GM18511 (cell line): ENCODE measurements at regions not wholly inside any gene's neighbourhood (a gene's known extent, or its start where the extent isn't known, plus 50 kb on each side); places are given as distances from the start of the nearest gene placed in this dataset.
"Not testable (repeated sequence)": the region's sequence is repeated elsewhere in the genome, so short reads cannot be mapped to it uniquely, and the experiment has no call there.

Source experiments
- ATAC-seq: cut with Tn5 transposase; IDR thresholded peaks from one replicate; pipeline ENCODE4 v1.9.1; 2021; ENCODE audit warnings: mild to moderate bottlenecking, moderate library complexity; ENCODE audit not compliant: unreplicated experiment

DNA sequence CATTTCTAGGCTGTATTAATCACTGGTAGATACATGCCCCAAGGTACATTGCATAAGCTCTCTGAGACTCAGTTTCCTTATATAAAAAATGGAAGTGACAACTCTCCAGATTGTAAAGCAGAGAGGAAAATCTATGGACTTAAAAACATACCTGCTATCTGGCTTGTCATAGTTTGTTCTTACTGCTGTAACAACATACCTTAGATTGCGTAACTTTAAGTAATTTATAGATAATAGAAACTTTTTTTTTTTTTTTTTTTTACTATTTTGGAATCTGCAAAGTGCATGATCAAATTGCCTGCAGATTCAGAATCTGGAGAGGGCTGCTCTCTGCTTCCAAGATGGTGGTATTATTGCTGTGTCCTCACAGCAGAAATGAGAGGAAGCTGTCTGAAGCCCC lies 827.7 kb upstream of the BRINP3 start:
- no peak for ATAC-seq

- ATAC-seq, result no peak
These were observed 829.3 kb upstream of the BRINP3 start for GRCh38 chr1:191306916-191307315.

GRCh38 chr1:191320062-191320461 lies 838.2 kb upstream of the RGS18 start:
- no peak for ATAC-seq

GRCh38 chr1:191327868-191328267 lies 830.4 kb upstream of the RGS18 start:
- ATAC-seq, result no peak

- ATAC-seq, result no peak
These were observed 814.4 kb upstream of the RGS18 start for GRCh38 chr1:191343816-191344215.

DNA sequence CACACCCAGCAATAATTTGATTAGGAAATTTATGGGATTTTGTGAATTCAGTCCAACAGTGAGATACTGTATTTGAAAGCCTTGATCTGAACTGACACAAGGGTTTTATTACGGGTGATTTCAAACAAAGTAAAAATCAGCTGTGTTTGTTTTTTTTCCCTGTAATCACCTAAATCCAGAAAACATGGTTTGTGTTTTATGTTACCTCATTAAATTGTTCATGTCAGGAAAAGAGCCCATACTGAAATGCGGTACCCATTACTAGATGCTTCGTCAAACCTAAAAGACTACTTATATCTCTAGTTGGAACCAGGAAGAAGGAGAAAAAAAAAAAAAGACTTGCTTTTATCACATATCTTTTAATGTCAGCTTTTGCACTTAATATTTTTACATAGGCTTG lies 811.9 kb upstream of the RGS18 start:
- ATAC-seq, result no peak

DNA sequence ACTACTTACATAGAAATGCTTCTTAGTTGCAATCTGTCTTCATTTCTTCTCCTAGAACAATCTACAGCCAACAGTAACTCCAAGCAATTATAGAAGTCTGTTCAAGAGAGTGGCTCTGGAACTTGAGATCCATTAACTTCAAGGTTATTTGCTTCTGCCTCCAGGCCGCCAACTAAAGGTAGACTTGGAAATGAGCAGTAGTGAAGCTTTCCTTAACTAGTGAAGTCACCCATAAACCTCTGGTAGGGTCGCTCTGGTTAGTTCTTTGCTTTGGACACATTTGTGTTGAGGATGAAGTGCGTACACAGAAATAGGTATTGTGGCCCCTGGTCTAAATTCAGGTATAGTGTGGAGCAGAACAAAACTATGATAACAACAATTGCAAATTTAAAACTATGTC lies 809.9 kb upstream of the RGS18 start:
- ATAC-seq, result no peak

DNA sequence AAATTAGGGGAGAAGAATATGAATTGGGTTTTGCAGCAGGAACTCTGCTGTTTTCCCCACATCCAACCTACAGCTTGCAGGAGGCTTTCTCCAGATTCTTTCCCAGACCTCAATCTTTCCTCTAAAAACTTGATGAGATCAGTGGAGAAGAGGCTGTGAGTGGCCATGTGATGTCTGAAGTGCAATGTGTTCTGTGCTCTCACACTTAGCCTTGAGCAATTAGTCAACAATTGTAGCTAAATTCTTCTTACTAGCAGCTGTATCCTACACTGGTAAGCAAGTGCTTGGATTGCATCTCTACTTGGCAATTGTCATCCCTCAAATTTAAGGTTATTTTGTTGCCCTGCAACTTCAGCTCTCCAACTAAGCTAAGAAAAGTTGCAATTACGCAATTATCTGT lies 807.3 kb upstream of the RGS18 start:
- no peak for ATAC-seq

DNA sequence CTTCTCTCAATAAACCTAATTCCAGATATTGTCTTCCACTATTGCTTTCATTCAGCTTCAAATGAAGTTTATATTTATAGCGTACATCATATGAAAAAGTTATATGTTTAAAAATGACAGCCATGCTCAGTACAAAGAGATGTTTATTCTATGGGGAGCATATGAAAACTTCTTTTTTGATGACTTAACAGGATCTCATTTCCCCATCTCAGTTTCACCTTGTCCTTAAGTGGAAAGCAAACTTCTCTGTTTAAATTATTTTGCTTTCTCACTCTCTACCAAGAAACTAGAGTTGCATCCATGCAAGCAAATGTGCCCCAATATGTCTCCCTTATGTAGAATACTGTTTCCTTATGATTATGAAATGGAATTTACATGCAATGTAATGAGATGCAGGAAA lies 799.5 kb upstream of the RGS18 start:
- no peak for ATAC-seq

GRCh38 chr1:191366686-191367085 lies 791.6 kb upstream of the RGS18 start:
- no peak for ATAC-seq

- ATAC-seq, result no peak
These were observed 789.2 kb upstream of the RGS18 start for GRCh38 chr1:191368891-191369654.

DNA sequence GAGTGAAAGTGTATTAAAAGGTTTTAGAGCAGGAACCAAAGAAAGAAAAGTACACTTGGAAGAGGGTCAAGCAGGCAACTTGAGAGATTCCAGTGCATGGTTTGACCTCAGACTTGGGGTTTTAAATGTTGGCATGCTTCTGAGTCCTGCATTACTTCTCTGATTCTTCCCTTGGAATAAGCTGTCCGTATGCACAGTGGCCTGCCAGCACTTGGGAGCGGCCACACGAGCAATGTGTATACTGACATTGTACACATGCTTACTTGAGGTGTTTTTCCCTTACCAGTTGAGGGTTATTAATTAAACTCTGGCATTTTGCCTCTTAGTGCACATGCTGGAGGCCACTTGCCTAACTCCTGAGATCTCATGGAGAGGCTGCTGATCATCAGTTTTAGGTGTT lies 786.6 kb upstream of the RGS18 start:
- no peak for ATAC-seq

GRCh38 chr1:191388283-191388682 lies 770.0 kb upstream of the RGS18 start:
- ATAC-seq, result no peak

GRCh38 chr1:191396622-191397021 lies 761.6 kb upstream of the RGS18 start:
- ATAC-seq, result no peak

- ATAC-seq, result no peak
These were observed 759.7 kb upstream of the RGS18 start for GRCh38 chr1:191398551-191398950.

DNA sequence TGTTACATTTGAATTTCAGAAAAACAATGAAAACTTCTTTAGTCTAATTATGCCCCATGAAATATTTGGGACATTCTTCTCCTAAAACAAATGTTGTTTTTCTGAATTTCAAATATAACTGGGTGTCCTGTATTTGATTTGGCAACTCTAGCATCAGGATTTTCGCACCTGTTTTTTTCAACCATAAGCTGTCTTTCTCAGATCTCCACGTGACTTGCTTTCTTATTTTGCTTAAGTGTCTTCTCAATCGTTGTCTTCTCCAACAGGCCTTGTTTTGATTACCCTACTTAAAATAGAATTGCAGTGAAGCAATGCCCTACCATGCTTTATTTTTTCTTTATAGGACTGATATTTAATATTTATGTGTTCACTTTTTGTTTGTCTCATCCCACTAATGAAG lies 752.8 kb upstream of the RGS18 start:
- ATAC-seq, result no peak

DNA sequence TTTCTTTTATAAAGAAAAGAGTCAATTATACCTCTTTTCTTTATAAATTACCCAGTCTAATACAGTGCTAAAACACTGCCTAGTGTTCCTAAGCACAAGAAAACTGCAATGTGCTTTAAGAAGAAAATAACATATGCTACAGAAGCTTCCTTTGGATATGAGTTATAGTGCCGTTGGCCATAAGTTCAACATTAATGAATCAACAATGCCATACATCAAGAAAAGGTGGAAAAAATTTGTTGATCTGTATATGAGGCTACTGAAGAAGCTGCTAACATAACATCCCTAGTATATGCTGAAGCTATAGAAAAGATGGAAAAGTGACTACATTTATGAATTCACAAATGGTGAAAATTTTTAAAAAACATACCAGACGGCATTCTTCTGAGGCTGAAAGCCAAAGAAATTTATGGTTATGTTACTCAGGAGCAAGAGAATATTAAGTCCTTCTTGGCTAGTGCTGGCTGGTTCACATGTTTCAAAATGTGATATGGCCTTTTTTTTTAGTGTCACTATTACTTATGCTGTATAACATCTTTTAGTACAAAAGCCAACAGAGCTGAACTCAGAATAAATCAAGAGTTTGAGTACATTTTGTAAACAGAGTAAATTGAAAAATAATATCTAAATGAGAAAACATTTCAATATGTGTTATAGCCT lies 743.2 kb upstream of the RGS18 start:
- ATAC-seq, result no peak

DNA sequence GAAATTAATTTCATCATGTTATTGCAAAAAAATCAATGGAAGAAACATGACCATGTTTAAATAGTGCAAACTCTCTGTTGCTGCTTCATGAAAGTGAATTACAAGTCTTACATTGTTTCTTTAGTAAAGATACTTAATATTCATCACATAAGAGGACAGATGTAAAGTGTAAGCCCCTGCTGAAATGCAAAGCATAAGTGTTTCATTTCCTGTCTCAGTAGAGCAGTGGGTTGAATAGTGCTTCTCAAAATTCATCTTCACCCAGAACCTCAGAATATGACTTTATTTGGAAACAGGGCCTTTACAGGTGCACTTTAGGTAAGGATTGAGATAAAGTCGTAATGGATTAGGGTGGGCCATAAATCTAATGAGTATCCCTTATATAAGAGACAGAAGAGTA lies 738.4 kb upstream of the RGS18 start:
- ATAC-seq, result no peak

- no peak for ATAC-seq
These were observed 730.7 kb upstream of the RGS18 start for GRCh38 chr1:191427593-191427992.

- no peak for ATAC-seq
These were observed 725.4 kb upstream of the RGS18 start for GRCh38 chr1:191432817-191433216.

- ATAC-seq, result no peak
These were observed 719.3 kb upstream of the RGS18 start for GRCh38 chr1:191438979-191439378.

GRCh38 chr1:191448279-191448678 lies 710.0 kb upstream of the RGS18 start:
- not testable (repeated sequence) for ATAC-seq

DNA sequence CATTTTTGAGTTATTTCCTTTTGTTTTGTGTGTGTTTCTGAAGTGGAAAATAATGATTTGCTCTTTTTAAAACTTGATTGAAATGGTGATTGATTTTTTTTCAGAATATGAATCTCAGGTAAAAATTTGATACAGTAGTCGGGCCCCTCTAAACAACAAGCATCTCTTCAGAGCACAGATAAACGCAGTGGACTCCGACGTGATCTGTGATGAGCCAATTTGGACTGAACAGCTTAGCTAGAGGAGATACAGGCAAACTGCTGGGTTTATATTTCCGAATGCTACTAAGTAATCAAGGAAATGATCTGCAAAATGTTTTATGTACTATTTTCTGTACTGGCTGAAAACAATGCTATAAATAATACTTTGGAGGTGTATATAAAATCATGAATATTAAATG lies 705.7 kb upstream of the RGS18 start:
- no peak for ATAC-seq
